H9 (cell line): ENCODE measurements at regions not wholly inside any gene's neighbourhood (a gene's known extent, or its start where the extent isn't known, plus 50 kb on each side); places are given as distances from the start of the nearest gene placed in this dataset.

Experiments
- DNase-seq: peaks from one replicate; pipeline ENCODE4 v3.0.0-alpha.2; 2017
- H2AFZ ChIP-seq: one replicate; pipeline ENCODE4 v1.6.1; 2013; ENCODE audit warnings: mild to moderate bottlenecking, low read length, control low read depth, moderate library complexity
- H2AK5ac ChIP-seq: 2 replicates; pipeline ENCODE4 v1.6.1; 2013; ENCODE audit warnings: low read length, control low read depth, mixed read lengths; ENCODE audit not compliant: insufficient read length
- H2BK120ac ChIP-seq: one replicate; pipeline ENCODE4 v1.6.1; 2013; ENCODE audit warnings: low read depth, mild to moderate bottlenecking, low read length, control low read depth, inconsistent platforms; ENCODE audit not compliant: poor library complexity, severe bottlenecking
- H2BK12ac ChIP-seq: 2 replicates; pipeline ENCODE4 v1.6.1; 2013; ENCODE audit warnings: low read length, control low read depth, mixed read lengths, low read depth; ENCODE audit not compliant: insufficient read length
- H2BK15ac ChIP-seq: 2 replicates; pipeline ENCODE4 v1.6.1; 2013; ENCODE audit warnings: low read depth, low read length, control low read depth
- H2BK20ac ChIP-seq: one replicate; pipeline ENCODE4 v1.6.1; 2013; ENCODE audit warnings: low read depth, mild to moderate bottlenecking, low read length, control low read depth, inconsistent platforms; ENCODE audit not compliant: poor library complexity, severe bottlenecking
- H2BK5ac ChIP-seq: 2 replicates; pipeline ENCODE4 v1.6.1; 2013; ENCODE audit warnings: low read length, control low read depth, mixed read lengths; ENCODE audit not compliant: insufficient read length
- H3K14ac ChIP-seq: 2 replicates; pipeline ENCODE4 v1.6.1; 2013; ENCODE audit warnings: low read length, control low read depth; ENCODE audit not compliant: insufficient read depth
- H3K18ac ChIP-seq: 2 replicates; pipeline ENCODE4 v1.6.1; 2013; ENCODE audit warnings: low read depth, mild to moderate bottlenecking, mixed read lengths, low read length, control low read depth; ENCODE audit not compliant: insufficient read length
- H3K23ac ChIP-seq: 2 replicates; pipeline ENCODE4 v1.6.1; 2013; ENCODE audit warnings: low read length, control low read depth, mixed read lengths, low read depth; ENCODE audit not compliant: insufficient read length
- H3K23me2 ChIP-seq: 2 replicates; pipeline ENCODE4 v1.6.1; 2013; ENCODE audit warnings: low read depth, mild to moderate bottlenecking, mixed read lengths, low read length, control low read depth; ENCODE audit not compliant: insufficient read length, poor library complexity, severe bottlenecking
- H3K27ac ChIP-seq: 2 replicates; pipeline ENCODE4 v1.5.1; 2013; ENCODE audit warnings: low read length, control low read depth, mixed read lengths, low read depth; ENCODE audit not compliant: insufficient read length
- H3K27me3 ChIP-seq: 2 replicates; pipeline ENCODE4 v1.6.1; 2013; ENCODE audit warnings: low read length, control low read depth, inconsistent platforms; ENCODE audit not compliant: insufficient read depth
- H3K4ac ChIP-seq: 2 replicates; pipeline ENCODE4 v1.6.1; 2013; ENCODE audit warnings: low read depth, mild to moderate bottlenecking, control low read depth, inconsistent platforms, low read length, moderate library complexity
- H3K4me1 ChIP-seq: 2 replicates; pipeline ENCODE4 v1.6.1; 2013; ENCODE audit warnings: low read length, control low read depth, inconsistent platforms; ENCODE audit not compliant: insufficient read depth
- H3K4me2 ChIP-seq: 2 replicates; pipeline ENCODE4 v1.6.1; 2013; ENCODE audit warnings: low read length, control low read depth, mixed read lengths; ENCODE audit not compliant: insufficient read length, insufficient read depth
- H3K56ac ChIP-seq: 2 replicates; pipeline ENCODE4 v1.6.1; 2013; ENCODE audit warnings: low read depth, mild to moderate bottlenecking, mixed read lengths, low read length, control low read depth; ENCODE audit not compliant: insufficient read length
- H3K79me1 ChIP-seq: 2 replicates; pipeline ENCODE4 v1.6.1; 2013; ENCODE audit warnings: low read depth, mild to moderate bottlenecking, moderate library complexity, low read length, control low read depth, inconsistent platforms; ENCODE audit not compliant: insufficient read depth, poor library complexity, severe bottlenecking
- H3K79me2 ChIP-seq: 2 replicates; pipeline ENCODE4 v1.6.1; 2013; ENCODE audit warnings: low read length, control low read depth, inconsistent platforms; ENCODE audit not compliant: insufficient read depth
- H3K9ac ChIP-seq: 2 replicates; pipeline ENCODE4 v1.6.1; 2013; ENCODE audit warnings: low read length, control low read depth, mixed read lengths; ENCODE audit not compliant: insufficient read length; ENCODE audit errors: extremely low read depth
- H3K9me3 ChIP-seq: one replicate; pipeline ENCODE4 v1.6.1; 2013; ENCODE audit warnings: low read depth, low read length, inconsistent platforms; ENCODE audit not compliant: control insufficient read depth
- H3T11ph ChIP-seq: one replicate; pipeline ENCODE4 v1.6.1; 2013; ENCODE audit warnings: mild to moderate bottlenecking, low read length, control low read depth, inconsistent platforms
- H4K20me1 ChIP-seq: one replicate; pipeline ENCODE4 v1.6.1; 2013; ENCODE audit not compliant: control insufficient read depth, insufficient read length, insufficient read depth
- H4K5ac ChIP-seq: 2 replicates; pipeline ENCODE4 v1.6.1; 2013; ENCODE audit warnings: low read depth, mild to moderate bottlenecking, mixed read lengths, low read length, control low read depth; ENCODE audit not compliant: insufficient read length
- H4K8ac ChIP-seq: replicated peaks from 2 replicates; pipeline ENCODE4 v1.6.1; 2013; ENCODE audit warnings: low read length, control low read depth, mixed read lengths, low read depth; ENCODE audit not compliant: insufficient read length
- H4K91ac ChIP-seq: 2 replicates; pipeline ENCODE4 v1.6.1; 2013; ENCODE audit warnings: low read depth, mild to moderate bottlenecking, moderate library complexity, mixed read lengths, low read length, control low read depth; ENCODE audit not compliant: insufficient read length
- H3K27ac Mint-ChIP-seq, 3 experiments: 2 replicates in 2 of 3; 3 replicates in 1 of 3; pipeline ENCODE4 v1.8.0; 2020 to 2021; ENCODE audit warnings: mixed read lengths in 3 of 3, mild to moderate bottlenecking in 1 of 3, moderate library complexity in 1 of 3
- H3K27me3 Mint-ChIP-seq: 2 replicates; pipeline ENCODE4 v1.8.0; 2021; ENCODE audit warnings: low read depth, mild to moderate bottlenecking, moderate library complexity, mixed read lengths
- H3K36me3 Mint-ChIP-seq, 3 experiments: 2 replicates in 2 of 3; 3 replicates in 1 of 3; pipeline ENCODE4 v1.8.0; 2020 to 2021; ENCODE audit warnings: low read depth in 3 of 3, mixed read lengths in 3 of 3; ENCODE audit not compliant: insufficient read depth in 1 of 3
- H3K4me1 Mint-ChIP-seq, 2 experiments: 2 replicates each; pipeline ENCODE4 v1.8.0; 2020; ENCODE audit warnings: mixed read lengths in 2 of 2
- H3K4me3 Mint-ChIP-seq, 2 experiments: 2 replicates in 1 of 2; 3 replicates in 1 of 2; pipeline ENCODE4 v1.8.0; 2020 to 2021; ENCODE audit warnings: mild to moderate bottlenecking in 2 of 2, mixed read lengths in 2 of 2, moderate library complexity in 1 of 2
- H3K9me3 Mint-ChIP-seq, 2 experiments: 2 replicates in 1 of 2; 3 replicates in 1 of 2; pipeline ENCODE4 v1.8.0; 2020; ENCODE audit warnings: mild to moderate bottlenecking in 2 of 2, mixed read lengths in 2 of 2, moderate library complexity in 1 of 2
- CTCF ChIP-seq: fragments of 200-600 bp; sonication (generic); conservative IDR thresholded peaks from 3 replicates; pipeline ENCODE4 v1.8.0; 2021; ENCODE audit warnings: antibody characterized with exemption, mild to moderate bottlenecking
- WGBS: extraction: QIAGEN DNeasy Blood & Tissue Kit; methylation state at CpG from one replicate; pipeline ENCODE4 v1.1.7; 2013; ENCODE audit warnings: missing lambda C conversion rate, low lambda C conversion rate, mixed read lengths; ENCODE audit not compliant: insufficient read length; ENCODE audit errors: extremely low coverage; 5-methylcytosine and 5-hydroxymethylcytosine counted together

GRCh38 chr15:86021281-86022264, 58.1 kb upstream of the AGBL1 start:
- no peak overlapping the region for H3K4me2 ChIP-seq
- no peak overlapping the region for H3K14ac ChIP-seq
- H3K27ac ChIP-seq = no peak overlapping the region
- no peak for TF ChIP-seq CTCF
- no peak for DNase-seq
- H3K4me1 ChIP-seq = no peaks in the 10 kb centered on the region
- H3K79me2 ChIP-seq = no peaks in the 10 kb centered on the region
- H2BK12ac ChIP-seq = no peak overlapping the region
- H3K23me2 ChIP-seq = no peaks in the 10 kb centered on the region
- Mint-ChIP-seq H3K27me3 (peaks cover 1% of the 10 kb centered on the region; the same call in 1 of the 2 replicates), H3K36me3 (no peaks in the 10 kb centered on the region), H3K4me1 (no peaks in the 10 kb centered on the region), H3K4me3 (no peak overlapping the region), H3K27ac (no peak overlapping the region), H3K9me3 (no peaks in the 10 kb centered on the region; a peak in 1 of 5 replicates)
- peak overlapping the region; percentile 41 for H4K5ac ChIP-seq
- no peaks in the 10 kb centered on the region for H4K20me1 ChIP-seq
- no peak overlapping the region for H4K8ac ChIP-seq
- H3K18ac ChIP-seq = no peak overlapping the region
- no peak overlapping the region for H2BK120ac ChIP-seq
- no peak overlapping the region for H2BK15ac ChIP-seq
- no peak overlapping the region for H3K4ac ChIP-seq
- no peak overlapping the region for H2AK5ac ChIP-seq
- no peak overlapping the region for H2BK20ac ChIP-seq
- H4K91ac ChIP-seq = no peak overlapping the region
- no peak overlapping the region for H3T11ph ChIP-seq
- H3K56ac ChIP-seq = no peak overlapping the region
- no CpG with 5 or more reads among the region's 5 CpGs for WGBS
- H3K79me1 ChIP-seq = no peaks in the 10 kb centered on the region
- H2AFZ ChIP-seq = no peak overlapping the region
- H3K9ac ChIP-seq = no peak overlapping the region
- no peaks in the 10 kb centered on the region for H3K9me3 ChIP-seq
- H3K23ac ChIP-seq = no peak overlapping the region
- H3K27me3 ChIP-seq = no peaks in the 10 kb centered on the region
- H2BK5ac ChIP-seq = no peak overlapping the region
